ENCODE measurements at regions not wholly inside any gene's neighbourhood (a gene's known extent, or its start where the extent isn't known, plus 50 kb on each side); places are given as distances from the start of the nearest gene placed in this dataset.

GRCh38 chr16:79456036-79456435 is 144.5 kb downstream of the MAF start:
- BruUV-seq (replicated peaks): no TSS peak
- intact Hi-C loops (cut with micrococcal nuclease; ENCODE audit: unreplicated experiment): no loop called here
- no peak for DNase-seq
- Mint-ChIP-seq H3K4me1 (ENCODE audit: low read depth, unreplicated experiment) (no peaks in the 10 kb centered on the region), H3K27ac (ENCODE audit: unreplicated experiment) (no peak overlapping the region), H3K36me3 (ENCODE audit: insufficient read depth, unreplicated experiment) (no peaks in the 10 kb centered on the region), H3K27me3 (ENCODE audit: insufficient read depth, unreplicated experiment) (peaks cover 24% of the 10 kb centered on the region), H3K9me3 (ENCODE audit: unreplicated experiment) (no peaks in the 10 kb centered on the region), H3K4me3 (ENCODE audit: unreplicated experiment) (no peak overlapping the region)
- no peaks in the 10 kb centered on the region for H3K36me3 ChIP-seq (ENCODE audit: control insufficient read depth, insufficient read depth, low read length)
- ChIA-PET CTCF (no interaction called here), POLR2A (no interaction called here)
- no peak for TF ChIP-seq CTCF (IDR thresholded peaks at IDR 0.05; ENCODE audit: insufficient read depth in 1 of 2, low read depth in 1 of 2, low read length in 1 of 2, severe bottlenecking in 1 of 2, unreplicated experiment in 1 of 2)
- H3K27me3 ChIP-seq (replicated peaks; ENCODE audit: control insufficient read depth, insufficient read depth, low read length): no peaks in the 10 kb centered on the region; the same call in 1 of the 2 replicates
- no peaks in the 10 kb centered on the region for H3K9me3 ChIP-seq
- H3K4me1 ChIP-seq: no peaks in the 10 kb centered on the region
- no peak overlapping the region for H3K4me3 ChIP-seq (ENCODE audit: low read depth, low read length)

- POLR2A ChIA-PET: no interaction called here
- H3K36me3 ChIP-seq (ENCODE audit: control insufficient read depth, insufficient read depth, low read length): no peaks in the 10 kb centered on the region
- intact Hi-C loops (cut with micrococcal nuclease; ENCODE audit: unreplicated experiment): no loop called here
- no peak for TF ChIP-seq CTCF (IDR thresholded peaks at IDR 0.05; ENCODE audit: insufficient read depth in 1 of 2, low read depth in 1 of 2, low read length in 1 of 2, severe bottlenecking in 1 of 2, unreplicated experiment in 1 of 2)
- CTCF ChIA-PET: no interaction called here
- H3K9me3 Mint-ChIP-seq (ENCODE audit: unreplicated experiment): no peaks in the 10 kb centered on the region
- no peaks in the 10 kb centered on the region for H3K9me3 ChIP-seq
- H3K4me3 Mint-ChIP-seq (ENCODE audit: unreplicated experiment): no peak overlapping the region
- no peak for DNase-seq
- H3K4me3 ChIP-seq (ENCODE audit: low read depth, low read length): no peak overlapping the region
- H3K27ac Mint-ChIP-seq (ENCODE audit: unreplicated experiment): no peak overlapping the region
- peaks cover 1% of the 10 kb centered on the region; the same call in 1 of the 2 replicates for H3K27me3 ChIP-seq (replicated peaks; ENCODE audit: control insufficient read depth, insufficient read depth, low read length)
- H3K4me1 ChIP-seq: no peaks in the 10 kb centered on the region
- no peaks in the 10 kb centered on the region for H3K36me3 Mint-ChIP-seq (ENCODE audit: insufficient read depth, unreplicated experiment)
- no peaks in the 10 kb centered on the region for H3K4me1 Mint-ChIP-seq (ENCODE audit: low read depth, unreplicated experiment)
- no TSS peak for BruUV-seq (replicated peaks)
- H3K27me3 Mint-ChIP-seq (ENCODE audit: insufficient read depth, unreplicated experiment): peaks cover 19% of the 10 kb centered on the region
Measured at GRCh38 chr16:79452671-79453070, 147.9 kb downstream of the MAF start.

- CTCF ChIA-PET: no interaction called here
- H3K36me3 Mint-ChIP-seq (ENCODE audit: insufficient read depth, unreplicated experiment): no peaks in the 10 kb centered on the region
- no peaks in the 10 kb centered on the region for H3K36me3 ChIP-seq (ENCODE audit: control insufficient read depth, insufficient read depth, low read length)
- no peak for DNase-seq
- no peaks in the 10 kb centered on the region for H3K9me3 ChIP-seq
- H3K4me1 Mint-ChIP-seq (ENCODE audit: low read depth, unreplicated experiment): no peaks in the 10 kb centered on the region
- peaks cover 1% of the 10 kb centered on the region; the same call in 1 of the 2 replicates for H3K27me3 ChIP-seq (replicated peaks; ENCODE audit: control insufficient read depth, insufficient read depth, low read length)
- no peaks in the 10 kb centered on the region for H3K4me1 ChIP-seq
- no peak for TF ChIP-seq CTCF (IDR thresholded peaks at IDR 0.05; ENCODE audit: insufficient read depth in 1 of 2, low read depth in 1 of 2, low read length in 1 of 2, severe bottlenecking in 1 of 2, unreplicated experiment in 1 of 2)
- peaks cover 24% of the 10 kb centered on the region for H3K27me3 Mint-ChIP-seq (ENCODE audit: insufficient read depth, unreplicated experiment)
- H3K4me3 ChIP-seq (ENCODE audit: low read depth, low read length): no peak overlapping the region
- no peak overlapping the region for H3K27ac Mint-ChIP-seq (ENCODE audit: unreplicated experiment)
- intact Hi-C loops (cut with micrococcal nuclease; ENCODE audit: unreplicated experiment): no loop called here
- no peaks in the 10 kb centered on the region for H3K9me3 Mint-ChIP-seq (ENCODE audit: unreplicated experiment)
- BruUV-seq (replicated peaks): no TSS peak
- H3K4me3 Mint-ChIP-seq (ENCODE audit: unreplicated experiment): no peak overlapping the region
- POLR2A ChIA-PET: no interaction called here
Measured at GRCh38 chr16:79451196-79451816, 149.2 kb downstream of the MAF start.
